Transverse colon (tissue), 4 donors: ENCODE measurements at regions not wholly inside any gene's neighbourhood (a gene's known extent, or its start where the extent isn't known, plus 50 kb on each side); places are given as distances from the start of the nearest gene placed in this dataset.
"Not testable (repeated sequence)": the region's sequence is repeated elsewhere in the genome, so short reads cannot be mapped to it uniquely, and the experiment has no call there.

Experiments
- CTCF ChIP-seq, 5 experiments: fragments of 200-600 bp in 3 of 5; fragments of 450-650 bp in 2 of 5; sonication (generic) in 3 of 5; IDR thresholded peaks; 1 replicate in 2 of 5; 2 replicates in 3 of 5; pipeline ENCODE4 v1.5.1; 2016 to 2017; ENCODE audit warnings: antibody characterized with exemption in 5 of 5, inconsistent platforms in 3 of 5, mild to moderate bottlenecking in 2 of 5, moderate library complexity in 1 of 5
- EP300 ChIP-seq: sonication (generic); formaldehyde crosslinking; IDR thresholded peaks from one replicate; pipeline ENCODE4 v1.6.1; 2017; ENCODE audit warnings: antibody characterized with exemption, low read depth
- POLR2A ChIP-seq: fragments of 450-650 bp; IDR thresholded peaks from one replicate; pipeline ENCODE4 v1.6.1; 2016; ENCODE audit warnings: antibody characterized with exemption, mild to moderate bottlenecking, moderate library complexity
- POLR2AphosphoS5 ChIP-seq, 3 donors: sonication (generic); formaldehyde crosslinking; IDR thresholded peaks; one replicate each; pipeline ENCODE4 v1.6.1; 2016; ENCODE audit warnings: antibody characterized with exemption in 3 of 3

GRCh38 chr6:27635886-27636285 lies 163.0 kb upstream of the ZNF184 start:
- not testable (repeated sequence) for TF ChIP-seq CTCF (IDR thresholded peaks at IDR 0.05); POLR2AphosphoS5 (IDR thresholded peaks at IDR 0.05); POLR2A; EP300
